Adrenal gland (tissue), 9 donors: ENCODE measurements at regions not wholly inside any gene's neighbourhood (a gene's known extent, or its start where the extent isn't known, plus 50 kb on each side); places are given as distances from the start of the nearest gene placed in this dataset.

ENCODE experiments used
- DNase-seq, 7 donors: peaks; one replicate each; pipeline ENCODE4 v3.0.0-alpha.2; 2019 to 2020
- H3K27ac ChIP-seq, 5 donors: fragments of 200-600 bp; sonication (generic) in 4 of 5; 1 replicate in 3 of 5; 2 replicates in 2 of 5; pipeline versions ENCODE4 v1.5.1 to v1.8.0; 2016 to 2020; ENCODE audit warnings: mild to moderate bottlenecking in 1 of 5
- H3K27me3 ChIP-seq: fragments of 200-600 bp; 2 replicates; pipeline ENCODE4 v1.8.0; 2021
- H3K36me3 ChIP-seq, 2 donors: fragments of 200-600 bp; replicated peaks in 1 of 2; 1 replicate in 1 of 2; 2 replicates in 1 of 2; pipeline versions ENCODE4 v1.5.1 to v1.8.0; 2018 to 2022
- H3K4me1 ChIP-seq, 2 donors: fragments of 200-600 bp; replicated peaks in 1 of 2; 1 replicate in 1 of 2; 2 replicates in 1 of 2; pipeline versions ENCODE4 v1.5.1 to v1.8.0; 2018 to 2021
- H3K4me3 ChIP-seq, 4 donors: fragments of 200-600 bp; sonication (generic) in 3 of 4; one replicate each; pipeline ENCODE4 v1.5.1; 2016 to 2018
- H3K9me3 ChIP-seq, 3 donors: fragments of 200-600 bp; sonication (generic) in 1 of 3; replicated peaks in 1 of 3; 1 replicate in 2 of 3; 2 replicates in 1 of 3; pipeline versions ENCODE4 v1.5.1 to v1.8.0; 2016 to 2021
- POLR2A ChIP-seq, 2 donors: fragments of 450-650 bp; IDR thresholded peaks; one replicate each; pipeline ENCODE4 v1.6.1; 2017; ENCODE audit warnings: antibody characterized with exemption in 2 of 2, mild to moderate bottlenecking in 2 of 2, moderate library complexity in 1 of 2
- WGBS, 4 donors: extraction: QIAGEN DNeasy Blood & Tissue Kit in 2 of 4; methylation state at CpG; one replicate each; pipeline versions ENCODE4 v1.1.5 to v1.1.7; 2013 to 2017; 5-methylcytosine and 5-hydroxymethylcytosine counted together
- intact Hi-C, 2 donors: fragments of 100-400 bp; cut with DNase I; formaldehyde crosslinking; loops; one replicate each; pipeline versions ENCODE4 v1.14.1 to v1.15.0; 2022 to 2023
- TF ChIP-seq, protein P1 (sequence below), 6 experiments: fragments of 450-650 bp in 4 of 6; fragments of 200-600 bp in 2 of 6; sonication (generic) in 1 of 6; IDR thresholded peaks; 1 replicate in 5 of 6; 2 replicates in 1 of 6; pipeline versions ENCODE4 v1.5.1 to v1.8.0; 2016 to 2021; ENCODE audit warnings: antibody characterized with exemption in 6 of 6, mild to moderate bottlenecking in 2 of 6, moderate library complexity in 1 of 6
- donor health status: healthy with polysubstance abuse.
- donor health status: Bipolar disorder and iron deficiency.
- donor health status: DM: yes; HTN: yes; CAD: no.
- donor health status: DM: no; HTN: no; CAD: no.
- donor health status: DM: no; HTN: no; CAD: no.

DNA sequence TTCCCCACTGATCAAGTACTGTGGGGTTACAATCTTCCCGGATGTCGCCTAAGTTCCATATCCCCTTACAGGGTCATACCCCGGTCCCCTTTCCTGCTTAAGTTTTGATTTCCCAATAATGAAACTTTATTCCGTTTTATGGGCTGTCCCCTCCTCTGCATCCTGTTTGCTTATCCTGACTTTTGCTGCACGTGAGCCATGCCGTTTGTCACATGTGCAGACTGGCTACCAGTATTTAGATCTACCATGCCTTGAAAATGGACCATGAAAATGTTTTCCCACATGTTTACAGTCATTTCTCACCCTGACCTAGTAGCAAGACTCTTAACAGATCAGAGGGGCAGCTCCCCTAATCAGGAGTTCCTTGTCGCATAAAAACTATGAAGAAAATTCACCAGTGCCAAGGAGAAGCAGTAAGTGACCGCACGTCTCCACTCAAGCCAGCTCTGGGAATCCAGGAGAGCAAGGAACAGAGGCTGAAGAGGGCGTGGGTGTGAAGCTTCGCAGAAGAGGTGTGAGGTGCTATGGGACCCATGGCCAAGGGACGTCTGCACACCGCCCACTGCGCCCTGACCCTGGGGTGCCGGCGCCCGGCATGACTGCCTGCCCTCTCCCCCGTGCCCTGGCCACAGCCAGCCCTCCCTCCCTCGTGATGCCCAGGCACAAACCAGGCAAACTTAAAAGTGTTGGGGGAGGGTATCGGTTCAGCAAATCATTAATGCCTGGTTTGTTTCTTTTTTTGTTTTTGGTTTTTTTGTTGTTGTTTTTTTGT is 440.8 kb upstream of the SALL3 start:
- Histone ChIP-seq H3K36me3 (no peaks in the 10 kb centered on the region), H3K27ac (no peak overlapping the region), H3K9me3 (no peaks in the 10 kb centered on the region), H3K4me3 (no peak overlapping the region), H3K4me1 (no peaks in the 10 kb centered on the region), H3K27me3 (no peaks in the 10 kb centered on the region)
- 74 to 79% (median 78%) methylated on average over 20 of the region's 20 CpGs for whole genome bisulfite sequencing, 4 donors
- peak in 1 of 7 donors; percentile 20 for DNase-seq
- intact Hi-C loops = no loop called here
- TF ChIP-seq, protein P1, sequence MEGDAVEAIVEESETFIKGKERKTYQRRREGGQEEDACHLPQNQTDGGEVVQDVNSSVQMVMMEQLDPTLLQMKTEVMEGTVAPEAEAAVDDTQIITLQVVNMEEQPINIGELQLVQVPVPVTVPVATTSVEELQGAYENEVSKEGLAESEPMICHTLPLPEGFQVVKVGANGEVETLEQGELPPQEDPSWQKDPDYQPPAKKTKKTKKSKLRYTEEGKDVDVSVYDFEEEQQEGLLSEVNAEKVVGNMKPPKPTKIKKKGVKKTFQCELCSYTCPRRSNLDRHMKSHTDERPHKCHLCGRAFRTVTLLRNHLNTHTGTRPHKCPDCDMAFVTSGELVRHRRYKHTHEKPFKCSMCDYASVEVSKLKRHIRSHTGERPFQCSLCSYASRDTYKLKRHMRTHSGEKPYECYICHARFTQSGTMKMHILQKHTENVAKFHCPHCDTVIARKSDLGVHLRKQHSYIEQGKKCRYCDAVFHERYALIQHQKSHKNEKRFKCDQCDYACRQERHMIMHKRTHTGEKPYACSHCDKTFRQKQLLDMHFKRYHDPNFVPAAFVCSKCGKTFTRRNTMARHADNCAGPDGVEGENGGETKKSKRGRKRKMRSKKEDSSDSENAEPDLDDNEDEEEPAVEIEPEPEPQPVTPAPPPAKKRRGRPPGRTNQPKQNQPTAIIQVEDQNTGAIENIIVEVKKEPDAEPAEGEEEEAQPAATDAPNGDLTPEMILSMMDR (IDR thresholded peaks at IDR 0.05) = no peak
- no peak for TF ChIP-seq POLR2A (IDR thresholded peaks at IDR 0.05)

DNA sequence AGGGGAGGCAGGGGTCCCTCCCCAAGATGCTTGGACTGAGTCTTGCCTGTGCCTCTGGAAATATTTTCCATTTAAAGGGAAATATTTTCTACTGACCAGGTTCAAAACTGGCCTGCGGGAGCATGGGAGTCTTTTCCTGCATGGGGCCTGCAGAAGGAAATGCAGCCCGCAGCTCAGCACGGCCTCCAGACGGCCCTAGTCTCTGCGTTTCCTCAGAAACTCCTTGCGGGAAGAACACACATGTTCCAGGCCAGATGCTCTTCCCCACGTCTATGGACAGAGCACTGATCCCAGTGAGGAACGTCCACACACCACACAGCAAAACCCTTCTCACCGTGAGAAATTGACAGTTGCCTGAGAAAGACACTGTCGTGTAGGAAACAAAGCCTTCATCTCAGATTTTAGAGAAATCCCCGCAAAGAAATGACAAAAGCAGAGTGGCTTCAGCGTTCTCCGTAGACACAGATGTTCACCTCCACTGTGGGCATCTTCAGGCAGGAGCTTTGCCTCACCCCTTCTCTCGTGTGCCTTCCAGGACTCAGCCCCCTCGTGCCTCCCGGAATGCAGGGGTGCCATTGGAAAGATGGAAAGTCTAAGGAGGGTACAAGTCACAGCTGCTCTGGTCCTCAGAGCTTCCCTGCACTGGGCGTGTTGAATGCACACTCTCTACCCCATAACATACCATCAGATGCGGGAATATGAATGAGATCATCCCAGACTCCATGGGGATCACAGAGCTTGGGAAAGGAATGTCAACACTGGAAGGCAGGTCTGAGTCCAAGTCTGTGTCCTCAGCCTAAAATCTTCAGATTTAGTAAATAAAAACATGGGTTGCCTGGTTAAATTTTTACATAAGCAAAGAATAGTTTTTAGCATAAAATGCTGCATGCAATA is 438.7 kb upstream of the SALL3 start:
- no peaks in the 10 kb centered on the region for H3K4me1 ChIP-seq
- H3K27ac ChIP-seq = no peak overlapping the region
- no peaks in the 10 kb centered on the region for H3K36me3 ChIP-seq
- no peak for DNase-seq
- H3K27me3 ChIP-seq = no peaks in the 10 kb centered on the region
- TF ChIP-seq, protein P1 (IDR thresholded peaks at IDR 0.05) = no peak
- TF ChIP-seq POLR2A (IDR thresholded peaks at IDR 0.05) = no peak
- intact Hi-C loops = no loop called here
- WGBS, 4 donors = 71 to 81% (median 72%) methylated on average over 16 to 18 of the region's 18 CpGs
- H3K4me3 ChIP-seq = no peak overlapping the region
- H3K9me3 ChIP-seq = no peaks in the 10 kb centered on the region

DNA sequence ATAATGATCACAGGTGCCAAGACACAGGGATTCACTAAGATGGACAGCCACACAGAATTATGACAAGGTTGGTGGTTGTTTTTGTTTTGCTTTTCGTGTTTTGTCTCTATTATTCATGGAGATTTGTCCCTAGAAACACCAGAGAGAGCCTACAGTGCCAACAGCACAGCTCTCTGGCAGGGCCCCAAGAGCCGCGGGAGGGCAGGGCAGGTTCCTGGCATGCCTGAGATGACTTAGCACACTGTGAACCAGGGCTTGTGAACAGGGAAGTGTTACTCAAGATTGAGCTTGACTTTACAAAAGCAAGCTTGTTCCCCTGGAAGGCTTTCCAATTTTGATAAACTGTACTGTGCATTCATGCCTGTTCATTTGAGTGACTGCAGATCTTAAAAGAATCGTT is 437.4 kb upstream of the SALL3 start:
- no peaks in the 10 kb centered on the region for H3K4me1 ChIP-seq
- H3K27me3 ChIP-seq = no peaks in the 10 kb centered on the region
- WGBS, 4 donors = 19 to 38% (median 27%) methylated on average over 4 of the region's 4 CpGs
- no peak overlapping the region for H3K4me3 ChIP-seq
- intact Hi-C loops = no loop called here
- H3K36me3 ChIP-seq = no peaks in the 10 kb centered on the region
- no peaks in the 10 kb centered on the region for H3K9me3 ChIP-seq
- peak in 5 of 7 donors; percentile 32 to 68 (median 58) for DNase-seq
- peak overlapping the region in 1 of 5 donors; percentile 45 for H3K27ac ChIP-seq
- TF ChIP-seq, protein P1 (IDR thresholded peaks at IDR 0.05) = no peak
- no peak for TF ChIP-seq POLR2A (IDR thresholded peaks at IDR 0.05)

DNA sequence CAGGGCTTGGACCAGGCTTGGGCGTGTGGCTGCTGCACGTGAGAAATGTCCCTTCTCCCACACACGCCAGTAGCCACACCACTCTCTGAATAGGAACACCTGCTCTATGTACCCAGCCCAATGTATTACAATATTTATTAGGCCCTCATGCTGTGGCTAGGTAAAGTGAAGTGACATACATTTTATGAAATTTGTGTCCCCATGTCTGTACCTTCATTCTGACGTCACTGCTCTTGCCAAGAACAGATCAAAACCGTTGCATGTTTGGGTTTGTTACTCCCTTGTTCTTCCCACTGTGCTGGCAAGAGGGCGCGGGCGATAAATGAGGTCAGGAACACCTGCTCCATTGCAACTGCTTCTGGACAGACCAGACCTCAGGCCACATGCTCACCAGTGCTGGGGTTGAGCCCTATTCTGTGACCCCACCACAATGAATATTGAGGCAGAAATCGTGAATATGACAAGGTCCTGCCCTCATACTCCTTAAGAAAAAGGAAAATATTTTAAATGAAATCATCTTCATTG is 436.4 kb upstream of the SALL3 start:
- no peak overlapping the region for H3K27ac ChIP-seq
- WGBS, 4 donors = 62 to 83% (median 71%) methylated on average over 9 of the region's 9 CpGs
- intact Hi-C loops = no loop called here
- TF ChIP-seq, protein P1 (IDR thresholded peaks at IDR 0.05) = no peak
- no peak for TF ChIP-seq POLR2A (IDR thresholded peaks at IDR 0.05)
- H3K27me3 ChIP-seq = no peaks in the 10 kb centered on the region
- no peaks in the 10 kb centered on the region for H3K9me3 ChIP-seq
- H3K4me1 ChIP-seq = no peaks in the 10 kb centered on the region
- no peak overlapping the region for H3K4me3 ChIP-seq
- DNase-seq = no peak
- no peaks in the 10 kb centered on the region for H3K36me3 ChIP-seq
